ENCODE measurements at regions not wholly inside any gene's neighbourhood (a gene's known extent, or its start where the extent isn't known, plus 50 kb on each side); places are given as distances from the start of the nearest gene placed in this dataset.

- no peak for DNase-seq (ENCODE audit: low read depth)
Observed at GRCh38 chr15:67992411-67992810, 61.7 kb upstream of the PIAS1 start.

- DNase-seq (ENCODE audit: low read depth): peak; percentile 12
Observed at GRCh38 chr15:67992834-67993233, 61.3 kb upstream of the PIAS1 start.

GRCh38 chr15:67997996-67998395, 56.1 kb upstream of the PIAS1 start:
- DNase-seq (ENCODE audit: low read depth): peak; percentile 80

GRCh38 chr15:67998599-67999133, 55.4 kb upstream of the PIAS1 start:
- peak; percentile 77 for DNase-seq (ENCODE audit: low read depth)

- peak; percentile 15 for DNase-seq (ENCODE audit: low read depth)
Observed at GRCh38 chr15:67999320-68000100, 54.6 kb upstream of the PIAS1 start.

- no peak for DNase-seq (ENCODE audit: low read depth)
Observed at GRCh38 chr15:68000754-68001153, 53.4 kb upstream of the PIAS1 start.

GRCh38 chr15:68001811-68002210, 52.3 kb upstream of the PIAS1 start:
- no peak for DNase-seq (ENCODE audit: low read depth)

- no peak for DNase-seq (ENCODE audit: low read depth)
Observed at GRCh38 chr15:68003297-68003696, 50.8 kb upstream of the PIAS1 start.

Data from ELR (cell line).